ENCODE measurements at regions not wholly inside any gene's neighbourhood (a gene's known extent, or its start where the extent isn't known, plus 50 kb on each side); places are given as distances from the start of the nearest gene placed in this dataset.
A peak's percentile ranks its signal among the peaks of the same experiment; 100 is the strongest.
"Not testable (repeated sequence)": the region's sequence is repeated elsewhere in the genome, so short reads cannot be mapped to it uniquely, and the experiment has no call there.

- Histone ChIP-seq H3K9me3 (replicated peaks) (no peaks in the 10 kb centered on the region), H3K4me1 (no peaks in the 10 kb centered on the region), H3K36me3 (no peaks in the 10 kb centered on the region), H3K27ac (no peak overlapping the region), H3K4me3 (no peak overlapping the region), H3K27me3 (no peaks in the 10 kb centered on the region)
- no peak for DNase-seq
Observed at GRCh38 chr6:85866758-85867401, 224.2 kb upstream of the SYNCRIP start.

GRCh38 chr6:85866370-85866730, 223.7 kb upstream of the SYNCRIP start:
- Histone ChIP-seq H3K27me3 (no peaks in the 10 kb centered on the region), H3K9me3 (replicated peaks) (no peaks in the 10 kb centered on the region), H3K4me3 (peak overlapping the region; percentile 54), H3K36me3 (no peaks in the 10 kb centered on the region), H3K27ac (no peak overlapping the region), H3K4me1 (no peaks in the 10 kb centered on the region)
- DNase-seq: no peak

GRCh38 chr6:85865420-85866369, 223.0 kb upstream of the SYNCRIP start:
- no peaks in the 10 kb centered on the region for H3K36me3 ChIP-seq
- no peaks in the 10 kb centered on the region for H3K4me1 ChIP-seq
- no peak overlapping the region for H3K27ac ChIP-seq
- no peaks in the 10 kb centered on the region for H3K27me3 ChIP-seq
- no peaks in the 10 kb centered on the region for H3K9me3 ChIP-seq (replicated peaks)
- DNase-seq: peak; percentile 31 to 60
- peak overlapping the region; percentile 54 for H3K4me3 ChIP-seq

GRCh38 chr6:85864453-85865401, 222.0 kb upstream of the SYNCRIP start:
- Histone ChIP-seq H3K4me1 (no peaks in the 10 kb centered on the region), H3K36me3 (no peaks in the 10 kb centered on the region), H3K4me3 (no peak overlapping the region), H3K27ac (no peak overlapping the region), H3K9me3 (replicated peaks) (no peaks in the 10 kb centered on the region), H3K27me3 (no peaks in the 10 kb centered on the region)
- no peak for DNase-seq

GRCh38 chr6:85856235-85856634, 213.5 kb upstream of the SYNCRIP start:
- Histone ChIP-seq H3K36me3 (no peaks in the 10 kb centered on the region), H3K9me3 (replicated peaks) (no peaks in the 10 kb centered on the region), H3K27me3 (no peaks in the 10 kb centered on the region), H3K27ac (no peak overlapping the region), H3K4me3 (no peak overlapping the region), H3K4me1 (no peaks in the 10 kb centered on the region)
- no peak for DNase-seq

- not testable (repeated sequence) for H3K27me3 ChIP-seq; H3K27ac ChIP-seq; DNase-seq; H3K4me1 ChIP-seq; H3K4me3 ChIP-seq; H3K9me3 ChIP-seq (replicated peaks); H3K36me3 ChIP-seq
Observed at GRCh38 chr6:85838351-85839119, 195.8 kb upstream of the SYNCRIP start.

GRCh38 chr6:85828973-85829372, 186.3 kb upstream of the SYNCRIP start:
- no peaks in the 10 kb centered on the region for H3K9me3 ChIP-seq (replicated peaks)
- no peaks in the 10 kb centered on the region for H3K27me3 ChIP-seq
- DNase-seq: no peak
- no peaks in the 10 kb centered on the region for H3K36me3 ChIP-seq
- no peak overlapping the region for H3K4me3 ChIP-seq
- no peak overlapping the region for H3K27ac ChIP-seq
- H3K4me1 ChIP-seq: no peaks in the 10 kb centered on the region

- Histone ChIP-seq H3K27me3 (no peaks in the 10 kb centered on the region), H3K9me3 (replicated peaks) (no peaks in the 10 kb centered on the region), H3K4me1 (no peaks in the 10 kb centered on the region), H3K36me3 (no peaks in the 10 kb centered on the region), H3K4me3 (no peak overlapping the region), H3K27ac (no peak overlapping the region)
- DNase-seq: no peak
Observed at GRCh38 chr6:85826997-85827396, 184.3 kb upstream of the SYNCRIP start.

- Histone ChIP-seq H3K9me3 (replicated peaks) (no peaks in the 10 kb centered on the region), H3K4me1 (no peaks in the 10 kb centered on the region), H3K27ac (no peak overlapping the region), H3K4me3 (no peak overlapping the region), H3K36me3 (no peaks in the 10 kb centered on the region), H3K27me3 (no peaks in the 10 kb centered on the region)
- no peak for DNase-seq
Observed at GRCh38 chr6:85824329-85824728, 181.6 kb upstream of the SYNCRIP start.

- no peaks in the 10 kb centered on the region for H3K27me3 ChIP-seq
- no peaks in the 10 kb centered on the region for H3K4me1 ChIP-seq
- no peak overlapping the region for H3K27ac ChIP-seq
- H3K4me3 ChIP-seq: no peak overlapping the region
- no peaks in the 10 kb centered on the region for H3K36me3 ChIP-seq
- no peak for DNase-seq
- no peaks in the 10 kb centered on the region for H3K9me3 ChIP-seq (replicated peaks)
Observed at GRCh38 chr6:85810558-85810957, 167.9 kb upstream of the SYNCRIP start.

- H3K27me3 ChIP-seq: no peaks in the 10 kb centered on the region
- DNase-seq: no peak
- H3K4me1 ChIP-seq: no peaks in the 10 kb centered on the region
- no peak overlapping the region for H3K27ac ChIP-seq
- no peak overlapping the region for H3K4me3 ChIP-seq
- no peaks in the 10 kb centered on the region for H3K9me3 ChIP-seq (replicated peaks)
- H3K36me3 ChIP-seq: no peaks in the 10 kb centered on the region
Observed at GRCh38 chr6:85803721-85804120, 161.0 kb upstream of the SYNCRIP start.

GRCh38 chr6:85802162-85802561, 159.5 kb upstream of the SYNCRIP start:
- Histone ChIP-seq H3K9me3 (replicated peaks) (no peaks in the 10 kb centered on the region), H3K27me3 (no peaks in the 10 kb centered on the region), H3K4me1 (no peaks in the 10 kb centered on the region), H3K36me3 (no peaks in the 10 kb centered on the region), H3K4me3 (no peak overlapping the region), H3K27ac (no peak overlapping the region)
- DNase-seq: no peak

- Histone ChIP-seq H3K36me3 (no peaks in the 10 kb centered on the region), H3K27me3 (no peaks in the 10 kb centered on the region), H3K27ac (no peak overlapping the region), H3K9me3 (replicated peaks) (no peaks in the 10 kb centered on the region), H3K4me3 (no peak overlapping the region), H3K4me1 (no peaks in the 10 kb centered on the region)
- no peak for DNase-seq
Observed at GRCh38 chr6:85798931-85799652, 156.4 kb upstream of the SYNCRIP start.

- no peaks in the 10 kb centered on the region for H3K9me3 ChIP-seq (replicated peaks)
- no peaks in the 10 kb centered on the region for H3K27me3 ChIP-seq
- peak in 1 of 2 experiments; percentile 9 for DNase-seq
- no peak overlapping the region for H3K27ac ChIP-seq
- H3K4me3 ChIP-seq: no peak overlapping the region
- no peaks in the 10 kb centered on the region for H3K36me3 ChIP-seq
- no peaks in the 10 kb centered on the region for H3K4me1 ChIP-seq
Observed at GRCh38 chr6:85797993-85798392, 155.3 kb upstream of the SYNCRIP start.

Data from SJCRH30 (cell line).